Transverse colon (tissue), 3 donors: ENCODE measurements at regions not wholly inside any gene's neighbourhood (a gene's known extent, or its start where the extent isn't known, plus 50 kb on each side); places are given as distances from the start of the nearest gene placed in this dataset.

Experiments used
- CTCF ChIP-seq, 5 experiments: fragments of 200-600 bp in 3 of 5; fragments of 450-650 bp in 2 of 5; sonication (generic) in 3 of 5; IDR thresholded peaks; 1 replicate in 2 of 5; 2 replicates in 3 of 5; pipeline ENCODE4 v1.5.1; 2016 to 2017; ENCODE audit warnings: antibody characterized with exemption in 5 of 5, inconsistent platforms in 3 of 5, mild to moderate bottlenecking in 2 of 5, moderate library complexity in 1 of 5
- POLR2A ChIP-seq: fragments of 450-650 bp; IDR thresholded peaks from one replicate; pipeline ENCODE4 v1.6.1; 2016; ENCODE audit warnings: antibody characterized with exemption, mild to moderate bottlenecking, moderate library complexity

GRCh38 chr1:113207457-113207856, 134.5 kb downstream of the LRIG2 start:
- TF ChIP-seq POLR2A (no peak), CTCF (IDR thresholded peaks at IDR 0.05) (no peak)
